ENCODE measurements at regions not wholly inside any gene's neighbourhood (a gene's known extent, or its start where the extent isn't known, plus 50 kb on each side); places are given as distances from the start of the nearest gene placed in this dataset.

- TF ChIP-seq ZBTB40 (IDR thresholded peaks at IDR 0.05; ENCODE audit: borderline replicate concordance) (no peak), SREBF2 (IDR thresholded peaks at IDR 0.05; ENCODE audit: low read length) (no peak), POLR2AphosphoS2 (IDR thresholded peaks at IDR 0.05; ENCODE audit: low read depth, low read length) (no peak), ATF2 (IDR thresholded peaks at IDR 0.05; ENCODE audit: low read length) (no peak), MTA2 (IDR thresholded peaks at IDR 0.05; ENCODE audit: low read depth) (no peak), HDGF (IDR thresholded peaks at IDR 0.05) (no peak), SUZ12 (IDR thresholded peaks at IDR 0.05; ENCODE audit: unreplicated experiment) (no peak), ATF7 (IDR thresholded peaks at IDR 0.05; ENCODE audit: low read depth) (no peak)
These were observed 63.4 kb downstream of the BARX1 start (continued) for GRCh38 chr9:93891549-93892310.
